ENCODE measurements at regions not wholly inside any gene's neighbourhood (a gene's known extent, or its start where the extent isn't known, plus 50 kb on each side); places are given as distances from the start of the nearest gene placed in this dataset.

- no peak for TF ChIP-seq SP1 (IDR thresholded peaks at IDR 0.05)
- no peak for TF ChIP-seq HDGF (IDR thresholded peaks at IDR 0.05; ENCODE audit: borderline replicate concordance)
- TF ChIP-seq L3MBTL2 (conservative IDR thresholded peaks at IDR 0.05), result no peak
- TF ChIP-seq TARDBP (IDR thresholded peaks at IDR 0.05), result no peak
- TF ChIP-seq FOXM1 (IDR thresholded peaks at IDR 0.05; ENCODE audit: borderline replicate concordance), result no peak
- TF ChIP-seq PKNOX1 (IDR thresholded peaks at IDR 0.05), result no peak
- no peak for TF ChIP-seq ZNF384 (IDR thresholded peaks at IDR 0.05)
- no peak for TF ChIP-seq BHLHE40 (IDR thresholded peaks at IDR 0.05; ENCODE audit: borderline replicate concordance)
- TF ChIP-seq ARNT (IDR thresholded peaks at IDR 0.05), result no peak
- TF ChIP-seq FOXA1 (IDR thresholded peaks at IDR 0.05), result no peak
- no peak for TF ChIP-seq ELF4 (IDR thresholded peaks at IDR 0.05)
- no peak for TF ChIP-seq NFRKB (IDR thresholded peaks at IDR 0.05)
- TF ChIP-seq SUZ12 (IDR thresholded peaks at IDR 0.05), result no peak
Measured at GRCh38 chr16:89027281-89027680, 50.3 kb upstream of the CBFA2T3 start.

Data from HEK293T (cell line).